Esophagus squamous epithelium (tissue), 5 donors: ENCODE measurements at regions not wholly inside any gene's neighbourhood (a gene's known extent, or its start where the extent isn't known, plus 50 kb on each side); places are given as distances from the start of the nearest gene placed in this dataset.
A peak's percentile ranks its signal among the peaks of the same experiment; 100 is the strongest.

Experiments
- DNase-seq: peaks from one replicate; lab custom pipeline; 2025; lab: John Stamatoyannopoulos, UW
- H3K27ac ChIP-seq, 4 donors: fragments of 200-600 bp; sonication (generic); one replicate each; pipeline ENCODE4 v1.5.1; 2016 to 2019; ENCODE audit warnings: mild to moderate bottlenecking in 1 of 4
- H3K27me3 ChIP-seq, 4 donors: fragments of 200-600 bp; sonication (generic); 1 replicate in 3 of 4; 2 replicates in 1 of 4; pipeline versions ENCODE4 v1.5.1 to v1.6.0; 2017 to 2021; ENCODE audit warnings: antibody characterized with exemption in 1 of 4
- H3K36me3 ChIP-seq, 3 donors: fragments of 200-600 bp; sonication (generic); one replicate each; pipeline ENCODE4 v1.5.1; 2016 to 2019
- H3K4me1 ChIP-seq, 3 donors: fragments of 200-600 bp; sonication (generic); one replicate each; pipeline ENCODE4 v1.5.1; 2017 to 2019
- H3K4me3 ChIP-seq, 4 donors: fragments of 200-600 bp; sonication (generic); 1 replicate in 3 of 4; 2 replicates in 1 of 4; pipeline ENCODE4 v1.5.1; 2016 to 2019; ENCODE audit warnings: mild to moderate bottlenecking in 2 of 4, moderate library complexity in 1 of 4
- H3K9me3 ChIP-seq, 3 donors: fragments of 200-600 bp; sonication (generic); one replicate each; pipeline ENCODE4 v1.5.1; 2016 to 2019
- POLR2A ChIP-seq, 4 donors: fragments of 450-650 bp; IDR thresholded peaks; one replicate each; pipeline ENCODE4 v1.6.1; 2017; ENCODE audit warnings: antibody characterized with exemption in 4 of 4, mild to moderate bottlenecking in 4 of 4, moderate library complexity in 3 of 4
- WGBS, 2 donors: methylation state at CpG; one replicate each; pipeline ENCODE4 v1.1.5; 2018; 5-methylcytosine and 5-hydroxymethylcytosine counted together
- intact Hi-C: fragments of 100-400 bp; cut with DNase I; formaldehyde crosslinking; loops from one replicate; pipeline ENCODE4 v1.15.0; 2022
- TF ChIP-seq, protein P1 (sequence below), 6 experiments: fragments of 450-650 bp in 4 of 6; fragments of 200-600 bp in 2 of 6; sonication (generic) in 2 of 6; IDR thresholded peaks; one replicate each; pipeline ENCODE4 v1.5.1; 2016 to 2019; ENCODE audit warnings: antibody characterized with exemption in 6 of 6, mild to moderate bottlenecking in 4 of 6, moderate library complexity in 4 of 6
- donor health status: DM: yes; HTN: yes; CAD: no.

DNA sequence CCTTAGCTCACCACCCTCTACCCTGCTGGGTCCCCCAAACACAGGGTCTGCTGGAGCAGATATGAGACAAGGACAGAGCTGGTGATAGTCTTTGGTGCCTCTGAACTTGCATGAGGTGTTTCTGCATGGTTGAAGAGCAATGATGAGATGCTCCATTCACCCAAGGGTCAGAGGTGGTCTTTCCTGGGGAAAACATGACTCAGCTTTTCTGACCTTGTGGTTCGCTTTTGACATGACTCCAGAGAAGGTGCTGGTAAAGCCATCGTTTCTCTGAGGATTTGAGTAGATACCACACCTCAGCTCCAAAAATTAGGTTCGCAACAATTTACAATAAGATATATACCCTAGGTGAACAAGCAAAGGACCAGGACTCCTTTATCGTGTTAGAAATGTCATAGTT is 304.8 kb downstream of the DHX35 start:
- intact Hi-C loops: no loop called here
- no peak overlapping the region for H3K4me3 ChIP-seq
- TF ChIP-seq, protein P1, sequence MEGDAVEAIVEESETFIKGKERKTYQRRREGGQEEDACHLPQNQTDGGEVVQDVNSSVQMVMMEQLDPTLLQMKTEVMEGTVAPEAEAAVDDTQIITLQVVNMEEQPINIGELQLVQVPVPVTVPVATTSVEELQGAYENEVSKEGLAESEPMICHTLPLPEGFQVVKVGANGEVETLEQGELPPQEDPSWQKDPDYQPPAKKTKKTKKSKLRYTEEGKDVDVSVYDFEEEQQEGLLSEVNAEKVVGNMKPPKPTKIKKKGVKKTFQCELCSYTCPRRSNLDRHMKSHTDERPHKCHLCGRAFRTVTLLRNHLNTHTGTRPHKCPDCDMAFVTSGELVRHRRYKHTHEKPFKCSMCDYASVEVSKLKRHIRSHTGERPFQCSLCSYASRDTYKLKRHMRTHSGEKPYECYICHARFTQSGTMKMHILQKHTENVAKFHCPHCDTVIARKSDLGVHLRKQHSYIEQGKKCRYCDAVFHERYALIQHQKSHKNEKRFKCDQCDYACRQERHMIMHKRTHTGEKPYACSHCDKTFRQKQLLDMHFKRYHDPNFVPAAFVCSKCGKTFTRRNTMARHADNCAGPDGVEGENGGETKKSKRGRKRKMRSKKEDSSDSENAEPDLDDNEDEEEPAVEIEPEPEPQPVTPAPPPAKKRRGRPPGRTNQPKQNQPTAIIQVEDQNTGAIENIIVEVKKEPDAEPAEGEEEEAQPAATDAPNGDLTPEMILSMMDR (IDR thresholded peaks at IDR 0.05): no peak
- no peak for TF ChIP-seq POLR2A (IDR thresholded peaks at IDR 0.05)
- H3K27ac ChIP-seq: no peak overlapping the region
- WGBS, 2 donors: 85 to 94% methylated on average over 4 of the region's 4 CpGs
- H3K36me3 ChIP-seq: no peaks in the 10 kb centered on the region
- H3K4me1 ChIP-seq: peaks cover 0 to 26% (median 0%) of the 10 kb centered on the region in 3 donors
- H3K9me3 ChIP-seq: no peaks in the 10 kb centered on the region
- no peak for DNase-seq
- no peaks in the 10 kb centered on the region for H3K27me3 ChIP-seq

DNA sequence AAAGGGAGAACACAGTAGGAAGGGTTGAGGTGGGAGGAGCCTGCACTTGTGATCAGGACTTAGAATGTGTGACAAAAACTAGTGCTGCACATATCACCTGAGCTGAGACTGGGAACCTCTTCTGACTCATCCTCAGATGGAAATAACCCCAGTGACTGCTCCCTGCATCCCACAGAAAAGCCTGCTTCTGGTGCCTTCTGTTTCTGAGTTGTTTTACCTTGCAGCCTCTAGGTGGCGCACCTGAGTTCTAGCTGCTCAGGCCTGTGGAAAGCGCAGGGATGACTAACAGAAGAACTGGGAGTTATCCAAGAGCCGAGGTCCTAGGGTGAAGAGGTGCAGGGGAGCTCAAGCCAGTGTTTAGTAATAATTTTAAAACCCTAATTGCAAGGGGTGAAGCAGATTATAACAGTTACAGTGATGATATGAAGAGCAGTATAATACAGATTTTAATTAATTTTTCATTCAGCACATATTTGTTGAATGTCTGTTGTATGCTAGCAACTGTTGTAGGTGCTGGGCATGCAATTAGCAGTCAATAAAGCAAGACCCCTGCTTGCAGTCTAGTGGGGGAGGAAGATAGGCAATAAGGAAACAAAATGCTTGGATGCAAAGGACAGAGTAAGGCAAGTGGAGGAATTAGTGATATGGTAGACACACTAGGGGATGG is 302.5 kb downstream of the DHX35 start:
- intact Hi-C loops: no loop called here
- 3 to 4% methylated on average over 3 of the region's 3 CpGs for WGBS, 2 donors
- Histone ChIP-seq H3K9me3 (no peaks in the 10 kb centered on the region), H3K4me3 (no peak overlapping the region), H3K36me3 (no peaks in the 10 kb centered on the region), H3K27ac (no peak overlapping the region), H3K4me1 (peaks cover 0 to 13% (median 0%) of the 10 kb centered on the region in 3 donors), H3K27me3 (no peaks in the 10 kb centered on the region)
- TF ChIP-seq POLR2A (IDR thresholded peaks at IDR 0.05): no peak
- TF ChIP-seq, protein P1 (IDR thresholded peaks at IDR 0.05): peak; percentile 59 to 83 (median 76)
- no peak for DNase-seq

DNA sequence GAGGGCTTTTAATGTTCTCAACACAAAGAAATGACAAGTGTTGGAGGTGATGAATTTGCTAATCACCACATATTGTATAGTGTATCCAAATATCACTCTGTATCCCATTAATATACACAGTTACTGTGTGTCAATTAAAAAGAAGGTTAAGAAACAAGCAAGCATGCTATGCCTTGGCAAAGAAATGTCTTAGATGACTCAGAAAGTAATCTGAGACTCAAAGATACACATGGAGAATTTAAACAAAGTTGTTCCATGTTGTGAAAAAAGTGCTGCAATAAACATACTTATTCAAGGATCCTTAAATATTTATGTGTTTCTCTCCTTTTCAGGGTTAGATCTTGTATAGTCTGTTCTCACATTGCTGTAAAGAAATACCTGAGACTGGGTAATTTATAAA is 300.9 kb downstream of the DHX35 start:
- TF ChIP-seq POLR2A (IDR thresholded peaks at IDR 0.05): no peak
- TF ChIP-seq, protein P1 (IDR thresholded peaks at IDR 0.05): no peak
- Histone ChIP-seq H3K9me3 (no peaks in the 10 kb centered on the region), H3K27ac (no peak overlapping the region), H3K4me3 (no peak overlapping the region), H3K4me1 (peaks cover 0 to 3% (median 0%) of the 10 kb centered on the region in 3 donors), H3K36me3 (no peaks in the 10 kb centered on the region), H3K27me3 (no peaks in the 10 kb centered on the region)
- intact Hi-C loops: no loop called here
- no peak for DNase-seq

DNA sequence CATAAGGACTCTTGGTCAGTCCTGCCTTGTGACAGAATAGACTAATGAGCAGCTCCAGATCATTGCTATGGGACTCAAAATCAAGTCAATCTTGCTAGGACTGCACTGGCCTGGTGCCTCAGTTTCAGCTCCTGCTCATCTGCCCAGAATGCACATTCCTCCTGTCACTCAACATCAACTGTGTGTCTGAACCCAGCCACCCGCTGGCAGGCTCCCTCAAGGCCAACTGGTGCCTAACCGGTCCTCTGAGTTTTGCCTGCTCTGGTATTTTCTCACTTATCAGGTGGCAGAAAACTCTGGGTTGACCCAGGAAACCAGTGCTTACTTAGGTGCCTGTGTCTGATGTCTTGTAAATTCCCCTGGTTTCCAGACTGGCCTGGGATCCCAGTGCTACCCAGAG is 297.7 kb downstream of the DHX35 start:
- Histone ChIP-seq H3K27ac (no peak overlapping the region), H3K4me1 (peaks cover 0 to 2% (median 0%) of the 10 kb centered on the region in 3 donors), H3K27me3 (no peaks in the 10 kb centered on the region), H3K4me3 (no peak overlapping the region), H3K9me3 (no peaks in the 10 kb centered on the region), H3K36me3 (no peaks in the 10 kb centered on the region)
- DNase-seq: no peak
- 93 to 95% methylated on average over 2 of the region's 2 CpGs for WGBS, 2 donors
- intact Hi-C loops: no loop called here
- TF ChIP-seq POLR2A (IDR thresholded peaks at IDR 0.05): no peak

DNA sequence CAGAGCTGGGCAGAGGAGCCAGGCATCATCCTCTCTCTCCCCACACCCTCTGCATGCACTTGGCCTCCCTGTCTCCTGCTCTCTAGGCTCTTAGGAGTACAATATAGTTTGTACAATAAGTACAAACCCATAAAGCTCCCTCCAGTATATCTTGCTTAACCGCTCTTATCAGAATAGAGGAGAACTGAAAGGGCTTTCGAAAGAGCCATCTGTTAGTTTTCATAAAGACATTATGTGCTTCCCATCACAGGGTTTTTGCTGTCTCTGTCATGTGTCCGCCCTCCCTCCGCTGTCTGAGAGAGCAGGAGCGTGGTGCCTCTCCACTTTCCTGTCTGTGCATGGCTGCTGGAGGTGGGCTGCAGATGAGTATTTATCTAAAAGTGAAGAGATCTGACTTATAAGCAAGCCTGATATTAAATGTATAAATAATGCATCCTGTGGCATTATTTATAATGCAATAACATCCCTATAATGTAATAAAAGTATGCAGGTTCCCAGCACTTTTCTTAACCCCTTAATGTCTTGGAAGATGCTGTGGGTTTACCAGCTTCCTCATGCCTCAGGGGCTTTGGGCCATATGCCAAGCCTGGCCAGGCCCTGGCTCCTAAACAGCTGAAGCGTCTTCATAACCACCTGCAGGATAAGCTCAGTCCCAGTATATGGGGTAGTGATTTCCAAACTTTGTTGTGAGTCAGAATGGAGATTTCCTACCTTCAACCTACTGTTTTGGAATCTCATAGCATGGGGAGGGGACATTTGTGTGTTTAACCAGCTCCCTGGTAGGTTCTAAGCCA is 297.1 kb downstream of the DHX35 start:
- H3K9me3 ChIP-seq: no peaks in the 10 kb centered on the region
- H3K27ac ChIP-seq: no peak overlapping the region
- H3K4me1 ChIP-seq: no peaks in the 10 kb centered on the region
- TF ChIP-seq, protein P1 (IDR thresholded peaks at IDR 0.05): no peak
- TF ChIP-seq POLR2A (IDR thresholded peaks at IDR 0.05): no peak
- no peaks in the 10 kb centered on the region for H3K27me3 ChIP-seq
- no peaks in the 10 kb centered on the region for H3K36me3 ChIP-seq
- intact Hi-C loops: no loop called here
- WGBS, 2 donors: 63 to 75% methylated on average over 2 to 6 of the region's 6 CpGs
- no peak for DNase-seq
- H3K4me3 ChIP-seq: no peak overlapping the region
